Fibroblast of lung (primary cell): ENCODE measurements at regions not wholly inside any gene's neighbourhood (a gene's known extent, or its start where the extent isn't known, plus 50 kb on each side); places are given as distances from the start of the nearest gene placed in this dataset.

ENCODE experiments used
- DNase-seq, 2 donors: peaks; one replicate each; pipeline versions ENCODE4 v3.0.0 to v3.0.0-alpha.2; 2010; ENCODE audit warnings: low read depth in 2 of 2
- H2AFZ ChIP-seq: 2 replicates; pipeline ENCODE4 v1.5.1; 2012; ENCODE audit warnings: low read length, control low read depth, inconsistent platforms
- H3K27ac ChIP-seq: 2 replicates; pipeline ENCODE4 v1.5.1; 2011; ENCODE audit warnings: low read length, control low read depth; ENCODE audit not compliant: insufficient read depth
- H3K27me3 ChIP-seq: 2 replicates; pipeline ENCODE4 v1.5.1; 2011; ENCODE audit warnings: mild to moderate bottlenecking, low read length; ENCODE audit not compliant: control insufficient read depth, insufficient read depth
- H3K36me3 ChIP-seq: 2 replicates; pipeline ENCODE4 v1.5.1; 2011; ENCODE audit warnings: low read length; ENCODE audit not compliant: control insufficient read depth, insufficient read depth
- H3K4me1 ChIP-seq: 2 replicates; pipeline ENCODE4 v1.5.1; 2011; ENCODE audit warnings: low read length; ENCODE audit not compliant: control insufficient read depth, insufficient read depth; ENCODE audit errors: extremely low read depth
- H3K4me2 ChIP-seq: 2 replicates; pipeline ENCODE4 v1.5.1; 2011; ENCODE audit warnings: low read length, control low read depth; ENCODE audit not compliant: insufficient read depth; ENCODE audit errors: extremely low read depth
- H3K4me3 ChIP-seq, 4 experiments: fragments of 200-600 bp in 1 of 4; sonication (generic) in 1 of 4; replicated peaks in 1 of 4; 2 replicates each; pipeline ENCODE4 v1.5.1; 2011 to 2016; ENCODE audit warnings: low read length in 4 of 4, low read depth in 3 of 4, mild to moderate bottlenecking in 3 of 4, control low read depth in 2 of 4, inconsistent platforms in 1 of 4, mixed read lengths in 1 of 4; ENCODE audit not compliant: insufficient read depth in 1 of 4; ENCODE audit errors: control extremely low read depth in 1 of 4
- H3K79me2 ChIP-seq: 2 replicates; pipeline ENCODE4 v1.5.1; 2012; ENCODE audit warnings: mild to moderate bottlenecking, low read length, inconsistent platforms; ENCODE audit not compliant: control insufficient read depth, insufficient read depth
- H3K9ac ChIP-seq: 2 replicates; pipeline ENCODE4 v1.5.1; 2011; ENCODE audit warnings: mild to moderate bottlenecking, low read length, control low read depth; ENCODE audit not compliant: insufficient read depth
- H3K9me3 ChIP-seq: 2 replicates; pipeline ENCODE4 v1.5.1; 2012; ENCODE audit warnings: low read depth, low read length; ENCODE audit not compliant: control insufficient read depth, insufficient read depth
- H4K20me1 ChIP-seq: 2 replicates; pipeline ENCODE4 v1.5.1; 2011; ENCODE audit warnings: low read length; ENCODE audit not compliant: control insufficient read depth, insufficient read depth; ENCODE audit errors: extremely low read depth
- EZH2 ChIP-seq: IDR thresholded peaks from 2 replicates; pipeline ENCODE4 v1.5.1; 2012; ENCODE audit warnings: low read length, control low read depth, mild to moderate bottlenecking; ENCODE audit errors: missing control alignments
- TF ChIP-seq, protein P1 (sequence below), 2 donors: IDR thresholded peaks in 1 of 2; conservative IDR thresholded peaks in 1 of 2; 1 replicate in 1 of 2; 2 replicates in 1 of 2; pipeline ENCODE4 v1.5.1; 2011 to 2012; ENCODE audit warnings: low read length in 2 of 2, control low read depth in 1 of 2, inconsistent platforms in 1 of 2, low read depth in 1 of 2, mild to moderate bottlenecking in 1 of 2

DNA sequence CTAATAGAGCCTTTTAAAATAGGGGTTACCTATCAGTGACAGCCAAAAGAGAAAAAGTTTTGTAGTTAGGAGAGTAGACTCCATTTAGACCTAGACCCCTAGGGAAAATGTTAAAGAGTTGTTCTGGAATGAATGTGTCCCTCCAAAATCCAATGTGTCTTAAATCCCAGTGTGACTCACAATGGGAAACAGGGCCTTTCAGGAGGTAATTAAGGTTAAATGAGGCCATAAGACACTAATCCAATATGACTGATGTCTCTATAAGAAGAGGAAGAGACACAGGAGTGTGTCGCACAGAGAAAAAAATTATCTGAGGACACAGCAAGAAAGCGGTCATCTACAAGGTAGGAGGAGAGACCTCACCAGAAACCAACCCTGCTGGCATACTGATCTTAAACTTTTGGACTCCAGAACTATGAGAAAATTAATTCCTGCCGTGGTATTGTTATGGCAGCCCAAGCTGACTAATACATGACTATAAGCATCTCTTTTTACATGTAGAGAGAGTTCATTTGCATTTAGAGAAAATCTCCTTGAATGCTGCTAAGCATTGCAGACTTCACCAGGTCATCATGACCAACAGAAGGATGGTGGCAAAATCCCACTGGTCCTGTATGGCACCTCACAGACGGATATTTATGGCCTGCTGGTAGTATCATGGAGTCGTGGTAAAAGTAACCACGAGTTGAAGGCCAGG is 259.6 kb upstream of the TMTC1 start:
- Histone ChIP-seq H3K4me1 (no peaks in the 10 kb centered on the region), H3K9me3 (no peaks in the 10 kb centered on the region), H3K4me2 (no peak overlapping the region), H2AFZ (no peak overlapping the region), H3K79me2 (no peaks in the 10 kb centered on the region), H3K9ac (no peak overlapping the region), H3K27me3 (no peaks in the 10 kb centered on the region), H3K4me3 (no peak overlapping the region), H3K27ac (no peak overlapping the region), H3K36me3 (no peaks in the 10 kb centered on the region), H4K20me1 (no peaks in the 10 kb centered on the region)
- no peak for TF ChIP-seq EZH2
- TF ChIP-seq, protein P1, sequence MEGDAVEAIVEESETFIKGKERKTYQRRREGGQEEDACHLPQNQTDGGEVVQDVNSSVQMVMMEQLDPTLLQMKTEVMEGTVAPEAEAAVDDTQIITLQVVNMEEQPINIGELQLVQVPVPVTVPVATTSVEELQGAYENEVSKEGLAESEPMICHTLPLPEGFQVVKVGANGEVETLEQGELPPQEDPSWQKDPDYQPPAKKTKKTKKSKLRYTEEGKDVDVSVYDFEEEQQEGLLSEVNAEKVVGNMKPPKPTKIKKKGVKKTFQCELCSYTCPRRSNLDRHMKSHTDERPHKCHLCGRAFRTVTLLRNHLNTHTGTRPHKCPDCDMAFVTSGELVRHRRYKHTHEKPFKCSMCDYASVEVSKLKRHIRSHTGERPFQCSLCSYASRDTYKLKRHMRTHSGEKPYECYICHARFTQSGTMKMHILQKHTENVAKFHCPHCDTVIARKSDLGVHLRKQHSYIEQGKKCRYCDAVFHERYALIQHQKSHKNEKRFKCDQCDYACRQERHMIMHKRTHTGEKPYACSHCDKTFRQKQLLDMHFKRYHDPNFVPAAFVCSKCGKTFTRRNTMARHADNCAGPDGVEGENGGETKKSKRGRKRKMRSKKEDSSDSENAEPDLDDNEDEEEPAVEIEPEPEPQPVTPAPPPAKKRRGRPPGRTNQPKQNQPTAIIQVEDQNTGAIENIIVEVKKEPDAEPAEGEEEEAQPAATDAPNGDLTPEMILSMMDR (conservative IDR thresholded peaks at IDR 0.05 in 1 of 2, IDR thresholded peaks at IDR 0.05 in 1 of 2; ENCODE audit: low read depth in 1 of 2, low read length in 2 of 2) = no peak
- DNase-seq = peak in 1 of 2 donors; percentile 31

DNA sequence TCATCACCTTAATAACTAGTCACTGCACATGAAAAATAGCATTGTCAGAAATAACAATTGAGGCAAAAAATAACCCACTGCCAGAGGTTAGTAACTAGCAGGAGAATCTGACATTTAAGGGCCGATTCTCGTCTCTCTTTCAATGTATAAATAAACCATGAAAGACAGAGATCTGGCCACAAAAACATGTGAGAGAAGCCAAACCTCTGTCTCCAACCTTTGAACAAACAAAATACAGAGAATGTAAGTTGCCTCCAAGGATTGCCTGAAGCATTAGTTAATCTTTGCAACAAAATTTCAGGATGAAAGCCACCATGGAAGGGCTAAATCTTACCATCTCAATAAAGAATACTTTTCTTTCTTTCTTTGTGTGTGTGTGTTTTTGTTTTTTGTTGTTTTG is 257.4 kb upstream of the TMTC1 start:
- no peaks in the 10 kb centered on the region for H3K4me1 ChIP-seq
- no peaks in the 10 kb centered on the region for H3K9me3 ChIP-seq
- TF ChIP-seq, protein P1 (conservative IDR thresholded peaks at IDR 0.05 in 1 of 2, IDR thresholded peaks at IDR 0.05 in 1 of 2; ENCODE audit: low read depth in 1 of 2, low read length in 2 of 2) = no peak
- TF ChIP-seq EZH2 = no peak
- no peaks in the 10 kb centered on the region for H4K20me1 ChIP-seq
- no peaks in the 10 kb centered on the region for H3K79me2 ChIP-seq
- no peak overlapping the region for H3K4me2 ChIP-seq
- H3K36me3 ChIP-seq = no peaks in the 10 kb centered on the region
- no peak overlapping the region for H3K4me3 ChIP-seq
- no peak overlapping the region for H3K27ac ChIP-seq
- H3K27me3 ChIP-seq = no peaks in the 10 kb centered on the region
- peak in 1 of 2 donors; percentile 49 for DNase-seq
- H2AFZ ChIP-seq = no peak overlapping the region
- no peak overlapping the region for H3K9ac ChIP-seq

DNA sequence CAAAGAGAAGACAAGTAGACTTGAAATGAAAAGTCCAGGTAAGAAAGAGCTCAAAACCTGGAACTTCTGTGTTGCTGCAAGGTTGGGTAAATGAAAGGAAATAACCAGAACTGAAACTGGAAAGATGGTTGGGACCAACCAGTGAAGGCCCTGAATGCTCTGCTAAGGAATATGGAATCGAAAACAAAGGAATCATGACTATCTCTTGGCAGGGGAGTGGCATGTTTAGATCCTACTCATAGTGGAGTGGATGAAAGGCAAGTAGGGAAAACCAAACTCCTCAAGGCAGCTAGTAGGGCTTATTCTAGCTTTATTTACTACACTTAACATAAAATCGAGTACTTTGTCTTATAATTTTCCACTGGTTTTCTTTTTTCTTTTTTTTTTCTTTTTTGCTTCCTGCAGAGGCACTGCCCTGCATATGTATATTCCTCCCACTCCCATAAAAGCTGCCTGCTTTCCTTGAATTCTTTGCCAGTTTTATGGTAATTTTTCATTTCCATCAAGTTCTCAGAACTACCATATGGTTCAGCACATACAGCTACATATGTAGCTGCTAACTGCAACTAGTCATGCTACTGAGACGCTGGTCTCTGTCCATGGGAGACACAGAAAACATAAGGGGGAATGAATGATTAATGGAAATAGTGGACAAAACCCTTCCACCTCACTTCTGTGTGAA is 247.1 kb upstream of the TMTC1 start:
- TF ChIP-seq EZH2 = no peak
- TF ChIP-seq, protein P1 (conservative IDR thresholded peaks at IDR 0.05 in 1 of 2, IDR thresholded peaks at IDR 0.05 in 1 of 2; ENCODE audit: low read depth in 1 of 2, low read length in 2 of 2) = no peak
- Histone ChIP-seq H3K4me3 (no peak overlapping the region), H3K9me3 (no peaks in the 10 kb centered on the region), H2AFZ (no peak overlapping the region), H3K27ac (no peak overlapping the region), H3K9ac (no peak overlapping the region), H3K4me1 (no peaks in the 10 kb centered on the region), H3K36me3 (no peaks in the 10 kb centered on the region), H4K20me1 (no peaks in the 10 kb centered on the region), H3K4me2 (no peak overlapping the region), H3K79me2 (no peaks in the 10 kb centered on the region), H3K27me3 (no peaks in the 10 kb centered on the region)
- DNase-seq = no peak
